Esophagus muscularis mucosa (tissue), 4 donors: ENCODE measurements at regions not wholly inside any gene's neighbourhood (a gene's known extent, or its start where the extent isn't known, plus 50 kb on each side); places are given as distances from the start of the nearest gene placed in this dataset.

Source experiments
- DNase-seq: peaks from one replicate; pipeline ENCODE4 v3.0.0-alpha.2; 2017; ENCODE audit errors: extremely low spot score
- H3K27ac ChIP-seq, 4 donors: fragments of 200-600 bp; sonication (generic); replicated peaks in 1 of 4; 1 replicate in 3 of 4; 2 replicates in 1 of 4; pipeline ENCODE4 v1.5.1; 2016 to 2019; ENCODE audit warnings: mild to moderate bottlenecking in 1 of 4
- H3K27me3 ChIP-seq, 4 donors: fragments of 200-600 bp; sonication (generic); one replicate each; pipeline versions ENCODE4 v1.5.1 to v1.6.0; 2016 to 2019
- H3K36me3 ChIP-seq, 4 donors: fragments of 200-600 bp; sonication (generic); one replicate each; pipeline ENCODE4 v1.5.1; 2016 to 2019
- H3K4me1 ChIP-seq, 4 donors: fragments of 200-600 bp; sonication (generic); one replicate each; pipeline ENCODE4 v1.5.1; 2016 to 2019
- H3K4me3 ChIP-seq, 4 donors: fragments of 200-600 bp; sonication (generic); 1 replicate in 2 of 4; 2 replicates in 2 of 4; pipeline ENCODE4 v1.5.1; 2016 to 2019; ENCODE audit warnings: mild to moderate bottlenecking in 4 of 4, moderate library complexity in 1 of 4
- H3K9me3 ChIP-seq, 4 donors: fragments of 200-600 bp; sonication (generic); 1 replicate in 3 of 4; 2 replicates in 1 of 4; pipeline ENCODE4 v1.5.1; 2016 to 2019
- EP300 ChIP-seq: sonication (generic); formaldehyde crosslinking; IDR thresholded peaks from one replicate; pipeline ENCODE4 v1.6.1; 2017; ENCODE audit warnings: antibody characterized with exemption
- POLR2A ChIP-seq: fragments of 450-650 bp; IDR thresholded peaks from one replicate; pipeline ENCODE4 v1.6.1; 2017; ENCODE audit warnings: antibody characterized with exemption, moderate library complexity, mild to moderate bottlenecking, low read depth
- POLR2AphosphoS5 ChIP-seq, 2 donors: sonication (generic); formaldehyde crosslinking; IDR thresholded peaks; one replicate each; pipeline ENCODE4 v1.6.1; 2017; ENCODE audit warnings: antibody characterized with exemption in 2 of 2
- WGBS: methylation state at CpG from one replicate; pipeline ENCODE4 v1.1.5; 2018; 5-methylcytosine and 5-hydroxymethylcytosine counted together
- intact Hi-C: fragments of 100-400 bp; cut with DNase I; formaldehyde crosslinking; loops from one replicate; pipeline ENCODE4 v1.15.1; 2023
- TF ChIP-seq, protein P1 (sequence below), 3 experiments: fragments of 200-600 bp in 2 of 3; fragments of 450-650 bp in 1 of 3; sonication (generic) in 2 of 3; IDR thresholded peaks; one replicate each; pipeline ENCODE4 v1.5.1; 2017 to 2019; ENCODE audit warnings: antibody characterized with exemption in 3 of 3, mild to moderate bottlenecking in 2 of 3, moderate library complexity in 1 of 3

DNA sequence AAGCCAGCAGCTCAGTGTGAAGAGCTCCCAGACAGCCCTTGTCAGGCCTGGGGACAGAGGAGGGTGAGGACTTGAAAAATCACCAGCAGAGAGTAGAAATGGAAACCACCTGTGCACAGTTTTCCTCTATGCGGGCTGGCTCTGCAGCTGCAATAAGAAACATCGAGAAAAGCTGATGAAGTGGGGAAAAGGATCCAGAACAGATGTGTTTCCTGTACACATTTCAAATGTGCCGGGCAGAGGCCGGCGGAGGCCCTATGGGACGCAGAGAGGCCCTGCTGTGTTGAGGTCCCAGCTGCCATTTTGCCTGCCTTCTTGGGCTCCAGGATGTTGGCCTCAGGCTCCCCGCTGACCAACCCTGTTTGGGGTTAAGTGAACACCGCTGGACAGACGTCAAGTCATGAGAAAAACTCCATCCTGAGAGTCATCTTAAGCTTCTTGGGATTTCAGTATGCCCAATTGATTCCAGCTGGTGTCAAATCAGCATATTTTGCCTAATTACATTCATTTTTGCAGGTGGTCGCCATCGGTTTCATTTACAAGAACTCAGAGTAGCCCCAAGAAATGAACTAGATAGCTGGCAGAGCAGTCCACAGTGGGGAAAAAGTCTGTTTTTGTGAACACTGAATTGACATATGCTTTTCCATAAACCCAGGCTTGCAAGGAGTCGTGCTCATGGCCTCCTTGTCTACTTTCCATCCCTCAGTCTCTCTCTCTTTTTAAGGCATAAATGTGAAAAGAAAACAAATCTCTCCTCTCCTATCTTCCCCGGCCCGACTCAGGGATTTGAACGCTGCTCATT is 150.4 kb upstream of the PHACTR3 start:
- H3K27ac ChIP-seq = no peak overlapping the region
- intact Hi-C loops = no loop called here
- 70% methylated on average over 12 of the region's 15 CpGs for WGBS

DNA sequence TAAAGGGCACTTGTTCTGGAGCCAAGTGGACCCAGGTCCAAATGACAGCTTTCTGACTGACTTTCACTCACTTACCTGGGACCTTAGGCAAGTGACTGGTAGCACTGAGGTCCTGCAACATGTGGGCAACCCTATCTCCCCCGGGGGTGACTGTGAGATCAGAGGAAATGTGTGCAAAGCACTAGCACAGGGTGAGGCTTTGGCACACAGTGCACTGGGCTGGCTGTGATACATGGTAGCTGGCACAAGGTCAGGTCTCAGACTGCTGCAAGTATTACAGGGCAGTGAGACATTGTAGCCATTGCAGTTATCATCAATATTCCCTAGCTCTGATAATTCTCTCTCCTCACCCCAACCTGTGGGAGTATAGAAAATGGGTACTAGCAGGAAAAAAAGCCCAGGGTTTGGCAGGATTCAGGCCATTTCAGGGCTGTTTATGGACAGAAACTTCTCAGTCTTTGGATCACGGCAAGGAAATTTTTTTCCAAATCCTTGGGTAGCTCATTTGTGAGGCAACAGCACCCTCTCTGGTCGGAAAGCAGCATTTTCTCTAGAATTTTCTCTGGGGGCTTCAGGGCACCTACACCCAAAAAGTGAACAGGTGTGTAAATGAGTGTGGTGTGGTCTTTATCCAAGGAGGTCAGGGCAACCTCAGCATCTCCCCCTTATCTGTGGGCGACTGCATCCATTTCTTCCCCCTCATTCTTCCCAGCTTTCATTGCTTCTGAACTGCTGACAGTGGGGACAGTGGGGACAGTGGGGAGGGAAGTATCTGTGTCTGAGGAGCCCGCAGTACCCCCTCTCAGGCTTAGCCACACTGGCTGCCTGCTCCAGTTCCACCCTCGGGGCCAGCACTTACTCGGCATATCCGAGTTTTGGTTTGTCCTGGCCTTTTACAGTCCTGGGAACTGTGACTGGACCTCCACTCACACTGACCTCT is 148.7 kb upstream of the PHACTR3 start:
- peaks cover 0 to 17% (median 9%) of the 10 kb centered on the region in 4 donors for H3K4me1 ChIP-seq
- H3K4me3 ChIP-seq = peak overlapping the region in 1 of 4 donors; percentile 6
- no peak for DNase-seq
- peaks cover 0 to 11% (median 2%) of the 10 kb centered on the region in 4 donors for H3K9me3 ChIP-seq
- intact Hi-C loops = loop anchor here (5.0 kb wide), 2 partner anchors 368 to 588 kb away; no protein-coding TSS in a partner anchor
- peaks cover 0 to 26% (median 0%) of the 10 kb centered on the region in 4 donors for H3K27me3 ChIP-seq
- 30% methylated on average over 8 of the region's 8 CpGs for WGBS
- TF ChIP-seq EP300 = no peak
- TF ChIP-seq, protein P1, sequence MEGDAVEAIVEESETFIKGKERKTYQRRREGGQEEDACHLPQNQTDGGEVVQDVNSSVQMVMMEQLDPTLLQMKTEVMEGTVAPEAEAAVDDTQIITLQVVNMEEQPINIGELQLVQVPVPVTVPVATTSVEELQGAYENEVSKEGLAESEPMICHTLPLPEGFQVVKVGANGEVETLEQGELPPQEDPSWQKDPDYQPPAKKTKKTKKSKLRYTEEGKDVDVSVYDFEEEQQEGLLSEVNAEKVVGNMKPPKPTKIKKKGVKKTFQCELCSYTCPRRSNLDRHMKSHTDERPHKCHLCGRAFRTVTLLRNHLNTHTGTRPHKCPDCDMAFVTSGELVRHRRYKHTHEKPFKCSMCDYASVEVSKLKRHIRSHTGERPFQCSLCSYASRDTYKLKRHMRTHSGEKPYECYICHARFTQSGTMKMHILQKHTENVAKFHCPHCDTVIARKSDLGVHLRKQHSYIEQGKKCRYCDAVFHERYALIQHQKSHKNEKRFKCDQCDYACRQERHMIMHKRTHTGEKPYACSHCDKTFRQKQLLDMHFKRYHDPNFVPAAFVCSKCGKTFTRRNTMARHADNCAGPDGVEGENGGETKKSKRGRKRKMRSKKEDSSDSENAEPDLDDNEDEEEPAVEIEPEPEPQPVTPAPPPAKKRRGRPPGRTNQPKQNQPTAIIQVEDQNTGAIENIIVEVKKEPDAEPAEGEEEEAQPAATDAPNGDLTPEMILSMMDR (IDR thresholded peaks at IDR 0.05) = peak; percentile 57 to 71 (median 65)
- no peak overlapping the region for H3K27ac ChIP-seq
- no peaks in the 10 kb centered on the region for H3K36me3 ChIP-seq

More for the DNA sequence above, 150.4 kb upstream of the PHACTR3 start:
- no peak for DNase-seq
- Histone ChIP-seq H3K4me1 (peaks cover 0 to 17% (median 9%) of the 10 kb centered on the region in 4 donors), H3K9me3 (peaks cover 0 to 5% (median under 1%) of the 10 kb centered on the region in 4 donors), H3K36me3 (no peaks in the 10 kb centered on the region), H3K27me3 (peaks cover 0 to 42% (median 0%) of the 10 kb centered on the region in 4 donors), H3K4me3 (no peak overlapping the region)
- TF ChIP-seq, protein P1 (IDR thresholded peaks at IDR 0.05) = no peak
- TF ChIP-seq EP300 = no peak
- TF ChIP-seq POLR2A = no peak
- no peak for TF ChIP-seq POLR2AphosphoS5 (IDR thresholded peaks at IDR 0.05)

- 89% methylated on average over 20 of the region's 26 CpGs for WGBS
- no peak for DNase-seq
- intact Hi-C loops = loop anchor here (5.0 kb wide), 2 partner anchors 369 to 589 kb away; no protein-coding TSS in a partner anchor
Measured at GRCh38 chr20:59456342-59457279, 147.7 kb upstream of the PHACTR3 start.

More at GRCh38 chr20:59456342-59457279, 147.7 kb upstream of the PHACTR3 start:
- peaks cover 0 to 19% (median 0%) of the 10 kb centered on the region in 4 donors for H3K27me3 ChIP-seq
- peaks cover 0 to 17% (median 9%) of the 10 kb centered on the region in 4 donors for H3K4me1 ChIP-seq
- H3K36me3 ChIP-seq = no peaks in the 10 kb centered on the region
- no peak overlapping the region for H3K4me3 ChIP-seq
- peaks cover 0 to 11% (median 2%) of the 10 kb centered on the region in 4 donors for H3K9me3 ChIP-seq
- no peak overlapping the region for H3K27ac ChIP-seq
- TF ChIP-seq, protein P1 (IDR thresholded peaks at IDR 0.05) = no peak
- TF ChIP-seq POLR2AphosphoS5 (IDR thresholded peaks at IDR 0.05) (no peak), EP300 (no peak), POLR2A (no peak)
